Body of pancreas (tissue), 4 donors: ENCODE measurements at regions not wholly inside any gene's neighbourhood (a gene's known extent, or its start where the extent isn't known, plus 50 kb on each side); places are given as distances from the start of the nearest gene placed in this dataset.

Experiments
- ATAC-seq: fragments of 150-250 bp; one replicate; pipeline ENCODE4 v1.9.1; 2016
- DNase-seq, 4 donors: peaks; one replicate each; pipeline ENCODE4 v3.0.0-alpha.2; 2019
- H3K27ac ChIP-seq, 4 donors: fragments of 200-600 bp; sonication (generic); 1 replicate in 3 of 4; 2 replicates in 1 of 4; pipeline versions ENCODE4 v1.5.1 to v1.6.1; 2016 to 2019; ENCODE audit warnings: mild to moderate bottlenecking in 1 of 4, mixed read lengths in 1 of 4, moderate library complexity in 1 of 4
- H3K27me3 ChIP-seq, 2 donors: fragments of 200-600 bp; sonication (generic); one replicate each; pipeline ENCODE4 v1.6.0; 2016; ENCODE audit warnings: mild to moderate bottlenecking in 1 of 2
- H3K36me3 ChIP-seq, 2 donors: fragments of 200-600 bp; sonication (generic); replicated peaks in 1 of 2; 2 replicates each; pipeline ENCODE4 v1.5.1; 2016; ENCODE audit warnings: low read depth in 2 of 2; ENCODE audit not compliant: insufficient read depth in 1 of 2
- H3K4me1 ChIP-seq: fragments of 200-600 bp; sonication (generic); one replicate; pipeline ENCODE4 v1.6.0; 2016
- H3K4me3 ChIP-seq, 2 donors: fragments of 200-600 bp; sonication (generic); 1 replicate in 1 of 2; 2 replicates in 1 of 2; pipeline ENCODE4 v1.5.1; 2016 to 2019
- H3K9me3 ChIP-seq, 3 donors: fragments of 200-600 bp; sonication (generic); 1 replicate in 2 of 3; 2 replicates in 1 of 3; pipeline ENCODE4 v1.5.1; 2016
- CTCF ChIP-seq, 7 experiments: fragments of 450-650 bp in 4 of 7; fragments of 200-600 bp in 3 of 7; sonication (generic) in 3 of 7; IDR thresholded peaks; one replicate each; pipeline ENCODE4 v1.5.1; 2016 to 2019; ENCODE audit warnings: antibody characterized with exemption in 7 of 7
- POLR2A ChIP-seq, 3 donors: fragments of 450-650 bp; IDR thresholded peaks; one replicate each; pipeline ENCODE4 v1.6.1; 2016; ENCODE audit warnings: antibody characterized with exemption in 3 of 3, mild to moderate bottlenecking in 2 of 3
- WGBS, 2 donors: methylation state at CpG; one replicate each; pipeline ENCODE4 v1.1.5; 2017; 5-methylcytosine and 5-hydroxymethylcytosine counted together
- intact Hi-C: fragments of 100-400 bp; cut with DNase I; formaldehyde crosslinking; loops from one replicate; pipeline ENCODE4 v1.15.1; 2023

- intact Hi-C loops = no loop called here
- no peaks in the 10 kb centered on the region for H3K4me1 ChIP-seq
- no peaks in the 10 kb centered on the region for H3K9me3 ChIP-seq
- H3K27me3 ChIP-seq = no peaks in the 10 kb centered on the region
- no peak overlapping the region for H3K27ac ChIP-seq
- TF ChIP-seq POLR2A (IDR thresholded peaks at IDR 0.05) = no peak
- no peak for TF ChIP-seq CTCF (IDR thresholded peaks at IDR 0.05)
- no peak for ATAC-seq
- H3K4me3 ChIP-seq = no peak overlapping the region
- no peaks in the 10 kb centered on the region for H3K36me3 ChIP-seq
- DNase-seq = no peak
- WGBS, 2 donors = 46 to 50% methylated on average over 7 of the region's 7 CpGs
Measured at GRCh38 chr14:97524589-97525319, 727.6 kb downstream of the VRK1 start.

- no peaks in the 10 kb centered on the region for H3K4me1 ChIP-seq
- DNase-seq (no peak), ATAC-seq (no peak)
- no peak overlapping the region for H3K27ac ChIP-seq
- H3K9me3 ChIP-seq = no peaks in the 10 kb centered on the region
- WGBS, 2 donors = 67 to 70% methylated on average over 4 of the region's 4 CpGs
- no peak overlapping the region for H3K4me3 ChIP-seq
- H3K36me3 ChIP-seq = no peaks in the 10 kb centered on the region
- intact Hi-C loops = no loop called here
- no peaks in the 10 kb centered on the region for H3K27me3 ChIP-seq
- no peak for TF ChIP-seq CTCF (IDR thresholded peaks at IDR 0.05)
- TF ChIP-seq POLR2A (IDR thresholded peaks at IDR 0.05) = no peak
Measured at GRCh38 chr14:97527993-97528392, 730.8 kb downstream of the VRK1 start.

GRCh38 chr14:97532052-97532451, 734.9 kb downstream of the VRK1 start:
- Histone ChIP-seq H3K36me3 (no peaks in the 10 kb centered on the region), H3K27ac (no peak overlapping the region), H3K9me3 (no peaks in the 10 kb centered on the region), H3K27me3 (no peaks in the 10 kb centered on the region), H3K4me3 (no peak overlapping the region), H3K4me1 (no peaks in the 10 kb centered on the region)
- ATAC-seq (no peak), DNase-seq (no peak)
- intact Hi-C loops = no loop called here
- TF ChIP-seq CTCF (IDR thresholded peaks at IDR 0.05) = no peak
- no peak for TF ChIP-seq POLR2A (IDR thresholded peaks at IDR 0.05)
- 50 to 60% methylated on average over 1 of the region's 1 CpG for WGBS, 2 donors

- H3K27ac ChIP-seq = no peak overlapping the region
- intact Hi-C loops = no loop called here
- H3K4me1 ChIP-seq = no peaks in the 10 kb centered on the region
- H3K4me3 ChIP-seq = no peak overlapping the region
- no peak for ATAC-seq
- H3K9me3 ChIP-seq = no peaks in the 10 kb centered on the region
- WGBS, 2 donors = 44 to 49% methylated on average over 4 of the region's 4 CpGs
- H3K27me3 ChIP-seq = no peaks in the 10 kb centered on the region
- no peak for DNase-seq
- H3K36me3 ChIP-seq = no peaks in the 10 kb centered on the region
- TF ChIP-seq POLR2A (IDR thresholded peaks at IDR 0.05) = no peak
- TF ChIP-seq CTCF (IDR thresholded peaks at IDR 0.05) = no peak
Measured at GRCh38 chr14:97536421-97536820, 739.2 kb downstream of the VRK1 start.

GRCh38 chr14:97538749-97539410, 741.7 kb downstream of the VRK1 start:
- no peaks in the 10 kb centered on the region for H3K36me3 ChIP-seq

More at GRCh38 chr14:97538749-97539410, 741.7 kb downstream of the VRK1 start:
- Histone ChIP-seq H3K4me1 (no peaks in the 10 kb centered on the region), H3K27ac (no peak overlapping the region), H3K27me3 (no peaks in the 10 kb centered on the region), H3K9me3 (no peaks in the 10 kb centered on the region), H3K4me3 (no peak overlapping the region)
- TF ChIP-seq CTCF (IDR thresholded peaks at IDR 0.05) (no peak), POLR2A (IDR thresholded peaks at IDR 0.05) (no peak)
- intact Hi-C loops = no loop called here
- WGBS, 2 donors = 61 to 68% methylated on average over 10 of the region's 10 CpGs
- ATAC-seq = no peak
- no peak for DNase-seq
